SK-N-SH (cell line): ENCODE measurements at regions not wholly inside any gene's neighbourhood (a gene's known extent, or its start where the extent isn't known, plus 50 kb on each side); places are given as distances from the start of the nearest gene placed in this dataset.

Experiments
- CTCF ChIA-PET: fragments of 300-600, 350-600 bp; formaldehyde crosslinking; extraction: SDS; loops from one replicate; lab custom pipeline; 2021; lab: Yijun Ruan, JAX
- POLR2A ChIA-PET: fragments of 350-600 bp; sonication (Branson Sonifier 250); formaldehyde crosslinking; extraction: SDS; loops from one replicate; lab custom pipeline; 2020; ENCODE audit warnings: antibody characterized with exemption, inconsistent platforms; lab: Yijun Ruan, JAX
- DNase-seq: peaks from one replicate; pipeline ENCODE4 v3.0.0; 2012
- H2AFZ ChIP-seq: fragments of 200-600 bp; sonication (generic); 2 replicates; pipeline ENCODE4 v1.8.1; 2016; ENCODE audit warnings: antibody characterized with exemption, mild to moderate bottlenecking, low read depth
- H3F3A ChIP-seq: fragments of 200-600 bp; sonication (generic); replicated peaks from 2 replicates; pipeline ENCODE3; 2016; ENCODE audit warnings: antibody characterized with exemption, mild to moderate bottlenecking; ENCODE audit not compliant: insufficient read depth
- H3K27ac ChIP-seq, 2 experiments: fragments of 200-500 bp in 1 of 2; fragments of 200-600 bp in 1 of 2; sonication (Bioruptor generic) in 1 of 2; sonication (generic), shearing (Covaris generic) in 1 of 2; 2 replicates each; pipeline versions ENCODE4 v1.5.1 to v1.6.1; 2014 to 2016; ENCODE audit warnings: low read depth in 2 of 2, inconsistent platforms in 1 of 2, low read length in 1 of 2, mild to moderate bottlenecking in 1 of 2, mixed read lengths in 1 of 2
- H3K27me3 ChIP-seq: fragments of 200-600 bp; sonication (generic), shearing (Covaris generic); 2 replicates; pipeline ENCODE4 v1.6.1; 2016; ENCODE audit warnings: mixed run types; ENCODE audit not compliant: insufficient read depth
- H3K36me3 ChIP-seq, 2 experiments: fragments of 200-500 bp in 1 of 2; fragments of 200-600 bp in 1 of 2; sonication (Bioruptor generic) in 1 of 2; sonication (generic) in 1 of 2; replicated peaks in 1 of 2; 2 replicates each; pipeline versions ENCODE3 to v1.5.1; 2014 to 2016; ENCODE audit warnings: low read length in 1 of 2, mild to moderate bottlenecking in 1 of 2; ENCODE audit not compliant: insufficient read depth in 2 of 2, control insufficient read depth in 1 of 2
- H3K4me1 ChIP-seq, 2 experiments: fragments of 200-500 bp in 1 of 2; fragments of 200-600 bp in 1 of 2; sonication (Bioruptor generic) in 1 of 2; sonication (generic), shearing (Covaris generic) in 1 of 2; 2 replicates each; pipeline versions ENCODE4 v1.5.1 to v1.6.1; 2014 to 2016; ENCODE audit warnings: low read depth in 1 of 2, low read length in 1 of 2, mixed run types in 1 of 2; ENCODE audit not compliant: insufficient read depth in 2 of 2, control insufficient read depth in 1 of 2
- H3K4me2 ChIP-seq: fragments of 200-600 bp; sonication (generic), shearing (Covaris generic); 2 replicates; pipeline ENCODE4 v1.6.1; 2017; ENCODE audit warnings: mixed run types
- H3K4me3 ChIP-seq, 2 experiments: fragments of 200-500 bp in 1 of 2; fragments of 200-600 bp in 1 of 2; sonication (Bioruptor generic) in 1 of 2; sonication (generic), shearing (Covaris generic) in 1 of 2; 2 replicates each; pipeline versions ENCODE4 v1.5.1 to v1.8.1; 2014 to 2016; ENCODE audit warnings: low read depth in 2 of 2, inconsistent platforms in 1 of 2, low read length in 1 of 2, mild to moderate bottlenecking in 1 of 2, mixed read lengths in 1 of 2, moderate library complexity in 1 of 2
- H3K79me2 ChIP-seq: fragments of 200-600 bp; sonication (generic); 2 replicates; pipeline ENCODE4 v1.8.1; 2017; ENCODE audit warnings: mild to moderate bottlenecking; ENCODE audit not compliant: insufficient read depth
- H3K9ac ChIP-seq: fragments of 200-600 bp; sonication (generic); 2 replicates; pipeline ENCODE4 v1.6.1; 2017; ENCODE audit warnings: mixed run types
- H3K9me2 ChIP-seq: fragments of 200-600 bp; sonication (generic); 2 replicates; pipeline ENCODE4 v1.6.1; 2017; ENCODE audit warnings: mixed run types
- H3K9me3 ChIP-seq: fragments of 200-600 bp; sonication (generic); 2 replicates; pipeline ENCODE4 v1.6.1; 2017; ENCODE audit warnings: mixed run types, mild to moderate bottlenecking, moderate library complexity
- H4K20me1 ChIP-seq: fragments of 200-600 bp; sonication (generic); 2 replicates; pipeline ENCODE4 v1.6.1; 2017; ENCODE audit warnings: mild to moderate bottlenecking, mixed run types; ENCODE audit not compliant: insufficient read depth
- CHD2 ChIP-seq: fragments of 150-350 bp; IDR thresholded peaks from 2 replicates; pipeline ENCODE4 v1.6.1; 2018; ENCODE audit warnings: low read length; ENCODE audit not compliant: partially characterized antibody
- ELF1 ChIP-seq: IDR thresholded peaks from 2 replicates; pipeline ENCODE4 v1.4.0; 2012
- EZH2phosphoT487 ChIP-seq: fragments of 200-600 bp; sonication (generic); IDR thresholded peaks from 2 replicates; pipeline ENCODE4 v1.6.1; 2017; ENCODE audit warnings: low read depth, mixed run types, mild to moderate bottlenecking, antibody characterized with exemption, moderate library complexity, borderline replicate concordance
- GABPA ChIP-seq: IDR thresholded peaks from 2 replicates; pipeline ENCODE4 v1.4.0; 2012; ENCODE audit warnings: low read depth, mild to moderate bottlenecking
- GATA2 ChIP-seq: sonication (generic); formaldehyde crosslinking; IDR thresholded peaks from 2 replicates; pipeline ENCODE4 v1.5.0; 2020; ENCODE audit warnings: mild to moderate bottlenecking, missing genetic modification reagents
- JUND ChIP-seq: IDR thresholded peaks from 2 replicates; pipeline ENCODE4 v1.4.0; 2012
- MXI1 ChIP-seq: IDR thresholded peaks from 2 replicates; pipeline ENCODE4 v1.6.1; 2012; ENCODE audit warnings: mild to moderate bottlenecking, low read depth, low read length, improper control_type of control experiment
- RAD21 ChIP-seq: IDR thresholded peaks from 2 replicates; pipeline ENCODE4 v1.6.1; 2012; ENCODE audit warnings: mild to moderate bottlenecking, low read length
- RCOR1 ChIP-seq: fragments of 150-350 bp; IDR thresholded peaks from 2 replicates; pipeline ENCODE4 v1.6.1; 2017; ENCODE audit warnings: antibody characterized with exemption, low read length
- RFX5 ChIP-seq: IDR thresholded peaks from 2 replicates; pipeline ENCODE4 v1.6.1; 2012; ENCODE audit warnings: mild to moderate bottlenecking, improper control_type of control experiment, low read length
- RXRA ChIP-seq: IDR thresholded peaks from 2 replicates; pipeline ENCODE4 v1.4.0; 2012; ENCODE audit warnings: low read depth, mild to moderate bottlenecking, borderline replicate concordance
- SMC3 ChIP-seq: IDR thresholded peaks from 2 replicates; pipeline ENCODE4 v1.6.1; 2012; ENCODE audit warnings: low read depth, low read length, improper control_type of control experiment
- TAF1 ChIP-seq: IDR thresholded peaks from 2 replicates; pipeline ENCODE4 v1.6.1; 2012; ENCODE audit warnings: low read depth, mild to moderate bottlenecking, low read length, moderate library complexity, borderline replicate concordance
- TEAD4 ChIP-seq: IDR thresholded peaks from 2 replicates; pipeline ENCODE4 v1.4.0; 2012; ENCODE audit warnings: mild to moderate bottlenecking, borderline replicate concordance; ENCODE audit not compliant: insufficient read depth
- YY1 ChIP-seq: IDR thresholded peaks from 2 replicates; pipeline ENCODE4 v1.4.0; 2012; ENCODE audit warnings: low read depth, mild to moderate bottlenecking
- WGBS: methylation state at CpG from one replicate; pipeline ENCODE4 v1.1.6; 2017; ENCODE audit warnings: low lambda C conversion rate; 5-methylcytosine and 5-hydroxymethylcytosine counted together
- TF ChIP-seq, protein P1 (sequence below): IDR thresholded peaks from 2 replicates; pipeline ENCODE4 v1.4.0; 2012; ENCODE audit warnings: low read depth, borderline replicate concordance
- TF ChIP-seq, protein P2 (sequence below): IDR thresholded peaks from 2 replicates; pipeline ENCODE4 v1.4.0; 2012; ENCODE audit warnings: low read depth, borderline replicate concordance
- TF ChIP-seq, protein P3 (sequence below): IDR thresholded peaks from 2 replicates; pipeline ENCODE4 v1.6.1; 2012; ENCODE audit warnings: mild to moderate bottlenecking, low read depth, low read length, moderate library complexity
- TF ChIP-seq, protein P4 (sequence below): fragments of 150-350 bp; IDR thresholded peaks from 2 replicates; pipeline ENCODE4 v1.6.1; 2016; ENCODE audit warnings: mild to moderate bottlenecking, low read depth, low read length
- TF ChIP-seq, protein P5 (sequence below): IDR thresholded peaks from 2 replicates; pipeline ENCODE4 v1.4.0; 2012; ENCODE audit warnings: low read depth
- TF ChIP-seq, protein P6 (sequence below): fragments of 150-350 bp; IDR thresholded peaks from 2 replicates; pipeline ENCODE4 v1.6.1; 2017; ENCODE audit warnings: antibody characterized with exemption, low read length, low read depth, borderline replicate concordance
- TF ChIP-seq, protein P7 (sequence below): fragments of 200-600 bp; sonication (generic); IDR thresholded peaks from 2 replicates; pipeline ENCODE4 v1.6.1; 2017; ENCODE audit warnings: antibody characterized with exemption, mild to moderate bottlenecking, moderate library complexity

DNA sequence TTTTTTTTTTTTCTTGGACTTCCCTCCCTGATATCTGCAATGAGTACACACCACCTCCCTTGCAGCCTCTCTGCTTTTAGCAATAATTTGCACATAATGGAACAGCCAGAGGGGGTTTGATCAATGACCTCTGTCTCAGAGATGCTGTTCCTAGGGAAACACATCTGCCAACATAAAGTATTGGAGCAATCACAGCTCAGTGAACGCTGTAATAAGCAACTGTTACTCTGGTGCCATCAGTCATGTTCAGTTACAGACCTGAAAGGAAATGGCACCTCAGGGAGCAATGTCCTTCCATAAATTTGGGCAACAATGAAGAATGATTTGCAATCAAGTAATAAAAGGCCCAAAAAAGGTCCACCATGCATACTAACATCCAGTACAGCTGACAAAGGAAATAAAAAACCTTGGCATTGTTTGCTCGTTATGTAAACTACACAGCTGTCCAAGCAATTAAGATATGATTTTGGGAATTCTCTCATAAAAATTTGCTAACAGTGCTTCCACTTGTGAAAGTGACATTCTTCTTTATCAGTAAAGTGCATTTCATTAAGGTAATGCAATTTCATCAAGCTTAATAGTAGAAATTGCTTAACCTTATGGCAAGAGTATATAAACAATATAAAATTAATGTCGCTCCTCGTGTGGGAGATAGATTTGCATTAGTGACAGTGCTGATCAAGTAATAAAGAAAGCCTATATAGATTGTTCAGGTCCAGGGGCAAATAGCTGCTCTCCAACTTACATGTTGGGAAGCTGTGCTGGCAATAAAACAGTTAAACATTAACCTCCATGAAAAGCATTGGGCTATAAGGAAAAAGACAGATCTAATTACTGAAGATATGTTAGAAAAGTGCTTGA lies 167.8 kb downstream of the RASEF start:
- 44% methylated on average over 4 of the region's 4 CpGs for WGBS
- Histone ChIP-seq H4K20me1 (no peaks in the 10 kb centered on the region), H3F3A (no peaks in the 10 kb centered on the region), H3K36me3 (no peaks in the 10 kb centered on the region), H3K27me3 (no peaks in the 10 kb centered on the region), H2AFZ (no peak overlapping the region), H3K9ac (no peak overlapping the region), H3K4me3 (no peak overlapping the region), H3K9me3 (no peaks in the 10 kb centered on the region), H3K9me2 (no peaks in the 10 kb centered on the region), H3K79me2 (no peaks in the 10 kb centered on the region), H3K4me1 (peaks cover 0 to 10% of the 10 kb centered on the region in 2 experiments; a peak in 2 of 4 replicates), H3K4me2 (no peak overlapping the region), H3K27ac (peak overlapping the region in 1 of 2 experiments; percentile 92; a peak in 2 of 4 replicates)
- POLR2A ChIA-PET, result no interaction called here
- CTCF ChIA-PET, result no interaction called here
- DNase-seq, result peak; percentile 41
- TF ChIP-seq YY1, result no peak
- TF ChIP-seq, protein P1, sequence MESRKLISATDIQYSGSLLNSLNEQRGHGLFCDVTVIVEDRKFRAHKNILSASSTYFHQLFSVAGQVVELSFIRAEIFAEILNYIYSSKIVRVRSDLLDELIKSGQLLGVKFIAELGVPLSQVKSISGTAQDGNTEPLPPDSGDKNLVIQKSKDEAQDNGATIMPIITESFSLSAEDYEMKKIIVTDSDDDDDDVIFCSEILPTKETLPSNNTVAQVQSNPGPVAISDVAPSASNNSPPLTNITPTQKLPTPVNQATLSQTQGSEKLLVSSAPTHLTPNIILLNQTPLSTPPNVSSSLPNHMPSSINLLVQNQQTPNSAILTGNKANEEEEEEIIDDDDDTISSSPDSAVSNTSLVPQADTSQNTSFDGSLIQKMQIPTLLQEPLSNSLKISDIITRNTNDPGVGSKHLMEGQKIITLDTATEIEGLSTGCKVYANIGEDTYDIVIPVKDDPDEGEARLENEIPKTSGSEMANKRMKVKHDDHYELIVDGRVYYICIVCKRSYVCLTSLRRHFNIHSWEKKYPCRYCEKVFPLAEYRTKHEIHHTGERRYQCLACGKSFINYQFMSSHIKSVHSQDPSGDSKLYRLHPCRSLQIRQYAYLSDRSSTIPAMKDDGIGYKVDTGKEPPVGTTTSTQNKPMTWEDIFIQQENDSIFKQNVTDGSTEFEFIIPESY, result no peak
- TF ChIP-seq GABPA, result no peak
- TF ChIP-seq ELF1, result no peak
- TF ChIP-seq TAF1, result no peak
- peak; percentile 42; the same call in 1 of the 2 replicates for TF ChIP-seq RCOR1
- TF ChIP-seq RXRA, result no peak
- TF ChIP-seq, protein P2, sequence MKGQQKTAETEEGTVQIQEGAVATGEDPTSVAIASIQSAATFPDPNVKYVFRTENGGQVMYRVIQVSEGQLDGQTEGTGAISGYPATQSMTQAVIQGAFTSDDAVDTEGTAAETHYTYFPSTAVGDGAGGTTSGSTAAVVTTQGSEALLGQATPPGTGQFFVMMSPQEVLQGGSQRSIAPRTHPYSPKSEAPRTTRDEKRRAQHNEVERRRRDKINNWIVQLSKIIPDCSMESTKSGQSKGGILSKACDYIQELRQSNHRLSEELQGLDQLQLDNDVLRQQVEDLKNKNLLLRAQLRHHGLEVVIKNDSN, result no peak
- TF ChIP-seq RFX5, result no peak
- TF ChIP-seq, protein P3, sequence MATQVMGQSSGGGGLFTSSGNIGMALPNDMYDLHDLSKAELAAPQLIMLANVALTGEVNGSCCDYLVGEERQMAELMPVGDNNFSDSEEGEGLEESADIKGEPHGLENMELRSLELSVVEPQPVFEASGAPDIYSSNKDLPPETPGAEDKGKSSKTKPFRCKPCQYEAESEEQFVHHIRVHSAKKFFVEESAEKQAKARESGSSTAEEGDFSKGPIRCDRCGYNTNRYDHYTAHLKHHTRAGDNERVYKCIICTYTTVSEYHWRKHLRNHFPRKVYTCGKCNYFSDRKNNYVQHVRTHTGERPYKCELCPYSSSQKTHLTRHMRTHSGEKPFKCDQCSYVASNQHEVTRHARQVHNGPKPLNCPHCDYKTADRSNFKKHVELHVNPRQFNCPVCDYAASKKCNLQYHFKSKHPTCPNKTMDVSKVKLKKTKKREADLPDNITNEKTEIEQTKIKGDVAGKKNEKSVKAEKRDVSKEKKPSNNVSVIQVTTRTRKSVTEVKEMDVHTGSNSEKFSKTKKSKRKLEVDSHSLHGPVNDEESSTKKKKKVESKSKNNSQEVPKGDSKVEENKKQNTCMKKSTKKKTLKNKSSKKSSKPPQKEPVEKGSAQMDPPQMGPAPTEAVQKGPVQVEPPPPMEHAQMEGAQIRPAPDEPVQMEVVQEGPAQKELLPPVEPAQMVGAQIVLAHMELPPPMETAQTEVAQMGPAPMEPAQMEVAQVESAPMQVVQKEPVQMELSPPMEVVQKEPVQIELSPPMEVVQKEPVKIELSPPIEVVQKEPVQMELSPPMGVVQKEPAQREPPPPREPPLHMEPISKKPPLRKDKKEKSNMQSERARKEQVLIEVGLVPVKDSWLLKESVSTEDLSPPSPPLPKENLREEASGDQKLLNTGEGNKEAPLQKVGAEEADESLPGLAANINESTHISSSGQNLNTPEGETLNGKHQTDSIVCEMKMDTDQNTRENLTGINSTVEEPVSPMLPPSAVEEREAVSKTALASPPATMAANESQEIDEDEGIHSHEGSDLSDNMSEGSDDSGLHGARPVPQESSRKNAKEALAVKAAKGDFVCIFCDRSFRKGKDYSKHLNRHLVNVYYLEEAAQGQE, result no peak
- no peak for TF ChIP-seq EZH2phosphoT487
- TF ChIP-seq, protein P4, sequence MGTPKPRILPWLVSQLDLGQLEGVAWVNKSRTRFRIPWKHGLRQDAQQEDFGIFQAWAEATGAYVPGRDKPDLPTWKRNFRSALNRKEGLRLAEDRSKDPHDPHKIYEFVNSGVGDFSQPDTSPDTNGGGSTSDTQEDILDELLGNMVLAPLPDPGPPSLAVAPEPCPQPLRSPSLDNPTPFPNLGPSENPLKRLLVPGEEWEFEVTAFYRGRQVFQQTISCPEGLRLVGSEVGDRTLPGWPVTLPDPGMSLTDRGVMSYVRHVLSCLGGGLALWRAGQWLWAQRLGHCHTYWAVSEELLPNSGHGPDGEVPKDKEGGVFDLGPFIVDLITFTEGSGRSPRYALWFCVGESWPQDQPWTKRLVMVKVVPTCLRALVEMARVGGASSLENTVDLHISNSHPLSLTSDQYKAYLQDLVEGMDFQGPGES, result no peak
- TF ChIP-seq JUND, result no peak
- no peak for TF ChIP-seq TEAD4
- no peak for TF ChIP-seq SMC3
- peak; percentile 12; the same call in 1 of the 2 replicates for TF ChIP-seq RAD21
- TF ChIP-seq, protein P5, sequence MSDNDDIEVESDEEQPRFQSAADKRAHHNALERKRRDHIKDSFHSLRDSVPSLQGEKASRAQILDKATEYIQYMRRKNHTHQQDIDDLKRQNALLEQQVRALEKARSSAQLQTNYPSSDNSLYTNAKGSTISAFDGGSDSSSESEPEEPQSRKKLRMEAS, result no peak
- no peak for TF ChIP-seq MXI1
- TF ChIP-seq GATA2 (CRISPR knock-in tag), result peak; percentile 38
- TF ChIP-seq, protein P6, sequence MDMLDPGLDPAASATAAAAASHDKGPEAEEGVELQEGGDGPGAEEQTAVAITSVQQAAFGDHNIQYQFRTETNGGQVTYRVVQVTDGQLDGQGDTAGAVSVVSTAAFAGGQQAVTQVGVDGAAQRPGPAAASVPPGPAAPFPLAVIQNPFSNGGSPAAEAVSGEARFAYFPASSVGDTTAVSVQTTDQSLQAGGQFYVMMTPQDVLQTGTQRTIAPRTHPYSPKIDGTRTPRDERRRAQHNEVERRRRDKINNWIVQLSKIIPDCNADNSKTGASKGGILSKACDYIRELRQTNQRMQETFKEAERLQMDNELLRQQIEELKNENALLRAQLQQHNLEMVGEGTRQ, result no peak
- TF ChIP-seq, protein P7, sequence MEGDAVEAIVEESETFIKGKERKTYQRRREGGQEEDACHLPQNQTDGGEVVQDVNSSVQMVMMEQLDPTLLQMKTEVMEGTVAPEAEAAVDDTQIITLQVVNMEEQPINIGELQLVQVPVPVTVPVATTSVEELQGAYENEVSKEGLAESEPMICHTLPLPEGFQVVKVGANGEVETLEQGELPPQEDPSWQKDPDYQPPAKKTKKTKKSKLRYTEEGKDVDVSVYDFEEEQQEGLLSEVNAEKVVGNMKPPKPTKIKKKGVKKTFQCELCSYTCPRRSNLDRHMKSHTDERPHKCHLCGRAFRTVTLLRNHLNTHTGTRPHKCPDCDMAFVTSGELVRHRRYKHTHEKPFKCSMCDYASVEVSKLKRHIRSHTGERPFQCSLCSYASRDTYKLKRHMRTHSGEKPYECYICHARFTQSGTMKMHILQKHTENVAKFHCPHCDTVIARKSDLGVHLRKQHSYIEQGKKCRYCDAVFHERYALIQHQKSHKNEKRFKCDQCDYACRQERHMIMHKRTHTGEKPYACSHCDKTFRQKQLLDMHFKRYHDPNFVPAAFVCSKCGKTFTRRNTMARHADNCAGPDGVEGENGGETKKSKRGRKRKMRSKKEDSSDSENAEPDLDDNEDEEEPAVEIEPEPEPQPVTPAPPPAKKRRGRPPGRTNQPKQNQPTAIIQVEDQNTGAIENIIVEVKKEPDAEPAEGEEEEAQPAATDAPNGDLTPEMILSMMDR, result no peak
- TF ChIP-seq CHD2, result no peak
